CD14-positive monocyte (primary cell): ENCODE measurements at regions not wholly inside any gene's neighbourhood (a gene's known extent, or its start where the extent isn't known, plus 50 kb on each side); places are given as distances from the start of the nearest gene placed in this dataset.

Experiments used
- DNase-seq, 3 donors: peaks; one replicate each; pipeline ENCODE4 v3.0.0-alpha.2; 2011 to 2022
- H2AFZ ChIP-seq: 2 replicates; pipeline ENCODE4 v1.6.0; 2012; ENCODE audit warnings: mild to moderate bottlenecking, low read depth, low read length, inconsistent platforms; ENCODE audit not compliant: insufficient read depth, poor library complexity, severe bottlenecking
- H3K27ac ChIP-seq, 2 donors: 1 replicate in 1 of 2; 2 replicates in 1 of 2; pipeline ENCODE4 v1.5.1; 2012 to 2013; ENCODE audit warnings: low read length in 2 of 2, control low read depth in 1 of 2, inconsistent platforms in 1 of 2, low read depth in 1 of 2, mild to moderate bottlenecking in 1 of 2
- H3K27me3 ChIP-seq, 2 donors: one replicate each; pipeline versions ENCODE4 v1.6.0 to v1.6.1; 2011 to 2013; ENCODE audit warnings: low read length in 2 of 2; ENCODE audit not compliant: control insufficient read depth in 2 of 2, insufficient read depth in 2 of 2
- H3K36me3 ChIP-seq, 2 donors: replicated peaks in 1 of 2; 1 replicate in 1 of 2; 2 replicates in 1 of 2; pipeline versions ENCODE4 v1.5.1 to v1.6.1; 2012 to 2013; ENCODE audit warnings: low read length in 2 of 2, control low read depth in 1 of 2, inconsistent platforms in 1 of 2, mild to moderate bottlenecking in 1 of 2; ENCODE audit not compliant: insufficient read depth in 2 of 2, control insufficient read depth in 1 of 2
- H3K4me1 ChIP-seq, 2 donors: 1 replicate in 1 of 2; 2 replicates in 1 of 2; pipeline versions ENCODE4 v1.5.1 to v1.6.1; 2012 to 2013; ENCODE audit warnings: low read length in 2 of 2, control low read depth in 1 of 2, inconsistent platforms in 1 of 2, mild to moderate bottlenecking in 1 of 2, moderate library complexity in 1 of 2; ENCODE audit not compliant: insufficient read depth in 2 of 2, control insufficient read depth in 1 of 2
- H3K4me2 ChIP-seq: replicated peaks from 2 replicates; pipeline ENCODE3; 2012; ENCODE audit warnings: low read length, moderate library complexity, mild to moderate bottlenecking; ENCODE audit not compliant: poor library complexity, severe bottlenecking; ENCODE audit errors: extremely low read depth
- H3K4me3 ChIP-seq, 3 experiments: fragments of 200-600 bp in 1 of 3; sonication (generic) in 1 of 3; replicated peaks in 1 of 3; 1 replicate in 2 of 3; 2 replicates in 1 of 3; pipeline ENCODE4 v1.5.1; 2011 to 2013; ENCODE audit warnings: low read length in 3 of 3, mild to moderate bottlenecking in 3 of 3, control low read depth in 2 of 3, low read depth in 2 of 3, inconsistent platforms in 1 of 3, moderate library complexity in 1 of 3
- H3K79me2 ChIP-seq: 2 replicates; pipeline ENCODE4 v1.6.0; 2012; ENCODE audit warnings: mild to moderate bottlenecking, control low read depth, inconsistent platforms, low read length, moderate library complexity; ENCODE audit not compliant: insufficient read depth
- H3K9ac ChIP-seq: 2 replicates; pipeline ENCODE4 v1.6.0; 2017; ENCODE audit warnings: low read length, mild to moderate bottlenecking; ENCODE audit not compliant: insufficient read depth, poor library complexity, severe bottlenecking
- H3K9me3 ChIP-seq, 2 donors: replicated peaks in 1 of 2; 1 replicate in 1 of 2; 2 replicates in 1 of 2; pipeline versions ENCODE4 v1.5.1 to v1.6.1; 2012 to 2013; ENCODE audit warnings: low read length in 2 of 2, control low read depth in 1 of 2; ENCODE audit not compliant: control insufficient read depth in 1 of 2, insufficient read depth in 1 of 2
- H4K20me1 ChIP-seq: 2 replicates; pipeline ENCODE4 v1.6.0; 2012; ENCODE audit warnings: mild to moderate bottlenecking, low read length, control low read depth, moderate library complexity; ENCODE audit not compliant: insufficient read depth
- H3K27ac Mint-ChIP-seq, 7 donors: one replicate each; pipeline ENCODE4 v1.8.0; 2020; ENCODE audit warnings: mild to moderate bottlenecking in 7 of 7, mixed read lengths in 7 of 7, moderate library complexity in 6 of 7, inconsistent platforms in 2 of 7
- H3K27me3 Mint-ChIP-seq, 3 donors: one replicate each; pipeline ENCODE4 v1.8.0; 2021 to 2022; ENCODE audit warnings: low read depth in 3 of 3, mild to moderate bottlenecking in 3 of 3, mixed read lengths in 3 of 3, moderate library complexity in 3 of 3, inconsistent platforms in 1 of 3
- H3K36me3 Mint-ChIP-seq, 2 donors: one replicate each; pipeline ENCODE4 v1.8.0; 2020; ENCODE audit warnings: mixed read lengths in 2 of 2, inconsistent platforms in 1 of 2, mild to moderate bottlenecking in 1 of 2
- H3K4me1 Mint-ChIP-seq: one replicate; pipeline ENCODE4 v1.8.0; 2020; ENCODE audit warnings: mild to moderate bottlenecking, mixed read lengths
- H3K4me3 Mint-ChIP-seq, 2 donors: one replicate each; pipeline ENCODE4 v1.8.0; 2020; ENCODE audit warnings: mild to moderate bottlenecking in 2 of 2, mixed read lengths in 2 of 2, moderate library complexity in 1 of 2
- H3K9me3 Mint-ChIP-seq, 7 donors: one replicate each; pipeline ENCODE4 v1.8.0; 2020 to 2022; ENCODE audit warnings: mixed read lengths in 7 of 7, mild to moderate bottlenecking in 6 of 7, moderate library complexity in 6 of 7, inconsistent platforms in 2 of 7
- CTCF ChIP-seq: fragments of 200-600 bp; IDR thresholded peaks from one replicate; pipeline ENCODE4 v1.8.0; 2022; ENCODE audit warnings: antibody characterized with exemption, mild to moderate bottlenecking
- WGBS: methylation state at CpG from one replicate; pipeline ENCODE4 v1.1.5; 2013; ENCODE audit warnings: missing lambda C conversion rate; ENCODE audit not compliant: insufficient coverage; 5-methylcytosine and 5-hydroxymethylcytosine counted together
- intact Hi-C, 2 donors: fragments of 100-400 bp; cut with micrococcal nuclease; formaldehyde crosslinking; loops; one replicate each; pipeline versions ENCODE4 v1.15.0 to v1.15.1; 2023

GRCh38 chr6:2508071-2508470, 242.7 kb downstream of the MYLK4 start:
- no peaks in the 10 kb centered on the region for H3K36me3 ChIP-seq
- H3K27ac ChIP-seq: no peak overlapping the region
- peaks cover 24% of the 10 kb centered on the region for H3K4me1 Mint-ChIP-seq
- no peak overlapping the region for H3K9ac ChIP-seq
- intact Hi-C loops: no loop called here
- no peaks in the 10 kb centered on the region for H3K36me3 Mint-ChIP-seq
- H2AFZ ChIP-seq: no peak overlapping the region
- peak overlapping the region in 1 of 2 donors; percentile 36 for H3K4me3 Mint-ChIP-seq
- no peak for TF ChIP-seq CTCF
- peaks cover 30 to 54% (median 44%) of the 10 kb centered on the region in 3 donors for H3K27me3 Mint-ChIP-seq
- no peak overlapping the region for H3K4me2 ChIP-seq
- no peak overlapping the region for H3K27ac Mint-ChIP-seq
- H3K9me3 Mint-ChIP-seq: peaks cover 0 to 1% (median 0%) of the 10 kb centered on the region in 7 donors
- H4K20me1 ChIP-seq: no peaks in the 10 kb centered on the region
- no peaks in the 10 kb centered on the region for H3K9me3 ChIP-seq
- H3K79me2 ChIP-seq: no peaks in the 10 kb centered on the region
- 14% methylated on average over 1 of the region's 3 CpGs for WGBS
- H3K4me1 ChIP-seq: peaks cover 9 to 11% of the 10 kb centered on the region in 2 donors
- no peak overlapping the region for H3K4me3 ChIP-seq
- H3K27me3 ChIP-seq: peaks cover 32 to 36% of the 10 kb centered on the region in 2 donors
- no peak for DNase-seq

- TF ChIP-seq CTCF: no peak
- H3K79me2 ChIP-seq: no peaks in the 10 kb centered on the region
- no peak overlapping the region for H3K9ac ChIP-seq
- no peaks in the 10 kb centered on the region for H3K9me3 ChIP-seq
- H3K4me2 ChIP-seq: no peak overlapping the region
- H3K9me3 Mint-ChIP-seq: peaks cover 0 to 1% (median 0%) of the 10 kb centered on the region in 7 donors
- H3K4me3 Mint-ChIP-seq: peak overlapping the region in 1 of 2 donors; percentile 22
- no peak overlapping the region for H3K27ac ChIP-seq
- H3K4me1 Mint-ChIP-seq: peaks cover 28% of the 10 kb centered on the region
- peaks cover 13 to 16% of the 10 kb centered on the region in 2 donors for H3K4me1 ChIP-seq
- H3K36me3 Mint-ChIP-seq: no peaks in the 10 kb centered on the region
- H4K20me1 ChIP-seq: no peaks in the 10 kb centered on the region
- H3K4me3 ChIP-seq: no peak overlapping the region
- WGBS: 92% methylated on average over 1 of the region's 3 CpGs
- intact Hi-C loops: no loop called here
- H3K27ac Mint-ChIP-seq: no peak overlapping the region
- peaks cover 30 to 53% (median 45%) of the 10 kb centered on the region in 3 donors for H3K27me3 Mint-ChIP-seq
- H3K36me3 ChIP-seq: no peaks in the 10 kb centered on the region
- DNase-seq: no peak
- H3K27me3 ChIP-seq: peaks cover 31 to 35% of the 10 kb centered on the region in 2 donors
- no peak overlapping the region for H2AFZ ChIP-seq
Observed at GRCh38 chr6:2507521-2508037, 243.1 kb downstream of the MYLK4 start.
